Ascending aorta (tissue), 2 donors: ENCODE measurements at regions not wholly inside any gene's neighbourhood (a gene's known extent, or its start where the extent isn't known, plus 50 kb on each side); places are given as distances from the start of the nearest gene placed in this dataset.

Experiments
- DNase-seq, 2 donors: peaks; one replicate each; pipeline ENCODE4 v3.0.0-alpha.2; 2019; ENCODE audit warnings: low spot score in 2 of 2
- H3K27ac ChIP-seq, 2 donors: fragments of 200-600 bp; sonication (generic); one replicate each; pipeline ENCODE4 v1.5.1; 2016 to 2017; ENCODE audit warnings: mild to moderate bottlenecking in 1 of 2
- H3K27me3 ChIP-seq: fragments of 200-600 bp; sonication (generic); one replicate; pipeline ENCODE4 v1.5.1; 2017
- H3K36me3 ChIP-seq, 2 donors: fragments of 200-600 bp; sonication (generic); one replicate each; pipeline ENCODE4 v1.5.1; 2016
- H3K4me1 ChIP-seq, 2 donors: fragments of 200-600 bp; sonication (generic); one replicate each; pipeline ENCODE4 v1.5.1; 2016 to 2017; ENCODE audit warnings: mild to moderate bottlenecking in 1 of 2
- H3K4me3 ChIP-seq, 2 donors: fragments of 200-600 bp; sonication (generic); one replicate each; pipeline ENCODE4 v1.5.1; 2016 to 2017; ENCODE audit warnings: mild to moderate bottlenecking in 1 of 2
- H3K9me3 ChIP-seq, 2 donors: fragments of 200-600 bp; sonication (generic); one replicate each; pipeline ENCODE4 v1.5.1; 2016
- intact Hi-C: fragments of 100-400 bp; cut with DNase I; formaldehyde crosslinking; loops from one replicate; pipeline ENCODE4 v1.15.1; 2023
- TF ChIP-seq, protein P1 (sequence below), 3 experiments: fragments of 200-600 bp in 2 of 3; fragments of 450-650 bp in 1 of 3; sonication (generic) in 2 of 3; IDR thresholded peaks; one replicate each; pipeline ENCODE4 v1.5.1; 2016 to 2019; ENCODE audit warnings: antibody characterized with exemption in 3 of 3, mild to moderate bottlenecking in 1 of 3, moderate library complexity in 1 of 3

DNA sequence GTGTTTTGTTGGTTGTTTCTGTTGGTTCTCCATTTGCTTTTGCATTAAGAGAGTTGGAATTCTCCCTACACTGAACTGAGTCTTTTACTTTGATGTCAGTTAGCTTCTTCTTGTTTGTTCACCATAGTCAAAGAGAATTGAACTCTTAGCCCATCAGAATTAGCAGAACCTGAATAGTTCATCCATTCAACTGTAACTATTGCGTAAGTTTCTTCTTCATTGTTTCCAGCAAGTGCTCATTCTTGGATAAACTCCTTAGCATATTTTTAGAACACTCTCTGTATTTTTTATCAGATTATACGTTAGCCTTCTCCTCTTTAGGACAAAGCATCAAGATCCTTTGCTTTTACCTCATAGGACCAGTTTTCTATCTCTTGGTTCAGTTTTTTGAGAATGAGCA, 128.4 kb upstream of the RAB11FIP2 start:
- Histone ChIP-seq H3K4me1 (no peaks in the 10 kb centered on the region), H3K9me3 (no peaks in the 10 kb centered on the region), H3K27ac (no peak overlapping the region), H3K36me3 (no peaks in the 10 kb centered on the region), H3K4me3 (no peak overlapping the region), H3K27me3 (no peaks in the 10 kb centered on the region)
- TF ChIP-seq, protein P1, sequence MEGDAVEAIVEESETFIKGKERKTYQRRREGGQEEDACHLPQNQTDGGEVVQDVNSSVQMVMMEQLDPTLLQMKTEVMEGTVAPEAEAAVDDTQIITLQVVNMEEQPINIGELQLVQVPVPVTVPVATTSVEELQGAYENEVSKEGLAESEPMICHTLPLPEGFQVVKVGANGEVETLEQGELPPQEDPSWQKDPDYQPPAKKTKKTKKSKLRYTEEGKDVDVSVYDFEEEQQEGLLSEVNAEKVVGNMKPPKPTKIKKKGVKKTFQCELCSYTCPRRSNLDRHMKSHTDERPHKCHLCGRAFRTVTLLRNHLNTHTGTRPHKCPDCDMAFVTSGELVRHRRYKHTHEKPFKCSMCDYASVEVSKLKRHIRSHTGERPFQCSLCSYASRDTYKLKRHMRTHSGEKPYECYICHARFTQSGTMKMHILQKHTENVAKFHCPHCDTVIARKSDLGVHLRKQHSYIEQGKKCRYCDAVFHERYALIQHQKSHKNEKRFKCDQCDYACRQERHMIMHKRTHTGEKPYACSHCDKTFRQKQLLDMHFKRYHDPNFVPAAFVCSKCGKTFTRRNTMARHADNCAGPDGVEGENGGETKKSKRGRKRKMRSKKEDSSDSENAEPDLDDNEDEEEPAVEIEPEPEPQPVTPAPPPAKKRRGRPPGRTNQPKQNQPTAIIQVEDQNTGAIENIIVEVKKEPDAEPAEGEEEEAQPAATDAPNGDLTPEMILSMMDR (IDR thresholded peaks at IDR 0.05): no peak
- intact Hi-C loops: no loop called here
- DNase-seq: no peak

DNA sequence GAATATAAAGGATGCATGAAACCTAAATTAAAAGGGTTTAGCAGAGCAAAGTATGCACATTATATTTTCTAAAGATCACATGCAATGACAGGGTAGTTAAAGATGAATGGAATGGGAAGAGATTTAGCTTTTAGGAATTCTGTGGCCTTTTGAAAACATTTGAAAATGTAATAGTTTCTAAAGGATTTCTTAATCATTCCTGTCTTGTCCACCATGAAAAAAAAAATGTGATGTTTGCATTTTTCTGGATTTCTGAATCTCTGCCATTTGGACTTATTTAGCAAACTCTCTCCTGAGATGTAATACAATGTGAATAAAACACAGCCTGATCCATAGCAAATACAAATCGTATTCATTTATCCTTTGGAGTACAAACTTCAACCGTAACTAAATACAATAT, 126.6 kb upstream of the RAB11FIP2 start:
- intact Hi-C loops: no loop called here
- no peaks in the 10 kb centered on the region for H3K4me1 ChIP-seq
- no peaks in the 10 kb centered on the region for H3K9me3 ChIP-seq

DNA sequence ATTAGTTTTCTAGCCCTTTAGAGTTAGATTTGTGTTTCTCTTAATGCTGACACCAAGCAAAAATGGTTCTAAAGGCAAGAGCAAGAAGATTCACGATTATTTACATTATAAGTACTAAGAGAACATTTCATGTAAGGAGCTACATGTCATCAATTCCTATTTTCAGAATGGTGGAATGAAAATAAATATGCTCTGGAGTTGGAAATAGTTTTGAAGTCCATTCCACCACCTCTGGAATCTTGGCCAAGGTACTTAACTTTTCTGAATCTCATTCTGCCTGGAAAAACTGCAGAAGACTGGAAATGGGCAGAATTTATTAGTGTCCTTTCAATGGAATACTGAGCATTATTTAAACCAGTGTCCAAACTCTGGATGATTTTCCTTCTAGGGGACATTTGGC, 125.1 kb upstream of the RAB11FIP2 start:
- Histone ChIP-seq H3K27ac (no peak overlapping the region), H3K27me3 (no peaks in the 10 kb centered on the region), H3K4me3 (no peak overlapping the region), H3K9me3 (no peaks in the 10 kb centered on the region), H3K4me1 (no peaks in the 10 kb centered on the region), H3K36me3 (no peaks in the 10 kb centered on the region)
- intact Hi-C loops: no loop called here
- TF ChIP-seq, protein P1 (IDR thresholded peaks at IDR 0.05): no peak
- no peak for DNase-seq

More for the DNA sequence above, 126.6 kb upstream of the RAB11FIP2 start:
- no peaks in the 10 kb centered on the region for H3K36me3 ChIP-seq
- DNase-seq: no peak
- H3K4me3 ChIP-seq: no peak overlapping the region
- no peak overlapping the region for H3K27ac ChIP-seq
- no peaks in the 10 kb centered on the region for H3K27me3 ChIP-seq
- TF ChIP-seq, protein P1 (IDR thresholded peaks at IDR 0.05): no peak

DNA sequence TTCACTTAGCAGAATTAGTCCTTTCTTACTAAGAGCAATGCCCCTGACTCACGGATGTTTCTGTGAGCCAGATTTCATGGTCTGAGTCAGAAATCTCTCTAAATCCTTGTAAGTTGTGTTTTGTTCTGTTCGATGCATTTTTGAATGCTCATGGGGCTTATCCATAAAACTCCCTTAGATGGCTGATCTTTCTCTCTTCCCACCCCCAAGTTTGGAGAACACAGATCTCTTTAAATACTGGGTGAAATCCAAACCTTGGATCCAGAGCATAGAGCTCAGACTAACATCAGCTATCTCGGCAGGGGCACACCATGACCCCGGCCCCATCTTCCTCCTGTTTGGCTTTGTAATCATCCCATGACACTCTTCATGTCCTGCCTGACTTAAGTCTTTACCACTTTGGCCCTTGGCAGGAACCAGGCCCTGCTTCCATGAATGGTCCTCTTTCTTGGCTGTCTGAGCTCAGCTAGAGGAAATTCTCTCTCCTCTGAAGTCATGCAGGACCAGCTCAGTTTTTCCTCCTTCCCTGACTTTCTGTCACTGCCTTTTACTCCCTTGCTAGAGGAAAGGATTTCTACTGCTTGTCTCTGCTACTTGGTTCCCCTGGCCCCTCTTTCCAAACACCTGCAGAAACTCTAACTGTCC, 120.4 kb upstream of the RAB11FIP2 start:
- intact Hi-C loops: no loop called here
- TF ChIP-seq, protein P1 (IDR thresholded peaks at IDR 0.05): no peak
- Histone ChIP-seq H3K27me3 (no peaks in the 10 kb centered on the region), H3K4me3 (no peak overlapping the region), H3K36me3 (no peaks in the 10 kb centered on the region), H3K27ac (no peak overlapping the region), H3K9me3 (no peaks in the 10 kb centered on the region), H3K4me1 (no peaks in the 10 kb centered on the region)
- DNase-seq: no peak

DNA sequence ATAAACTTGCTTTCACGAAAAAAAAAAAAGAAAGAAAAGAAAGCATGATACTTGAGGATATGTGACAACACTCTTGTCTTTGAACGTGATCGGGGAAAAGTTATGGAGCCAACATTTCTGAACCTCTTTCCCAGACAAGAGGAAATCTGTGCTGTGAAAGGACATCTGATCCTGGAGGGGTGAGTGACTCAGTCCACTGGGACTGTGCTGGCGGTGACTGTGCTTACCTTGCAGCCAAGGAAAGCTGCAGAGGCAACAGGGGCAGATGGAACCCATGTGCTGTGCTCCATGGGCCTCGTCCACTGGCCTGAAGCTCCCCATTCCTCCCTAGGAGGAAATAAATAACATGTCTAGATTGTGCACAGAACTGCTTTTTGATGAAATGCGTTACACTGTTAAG, 116.5 kb upstream of the RAB11FIP2 start:
- Histone ChIP-seq H3K27ac (no peak overlapping the region), H3K36me3 (no peaks in the 10 kb centered on the region), H3K4me1 (no peaks in the 10 kb centered on the region), H3K9me3 (no peaks in the 10 kb centered on the region), H3K4me3 (no peak overlapping the region), H3K27me3 (no peaks in the 10 kb centered on the region)
- no peak for DNase-seq
- intact Hi-C loops: no loop called here
- TF ChIP-seq, protein P1 (IDR thresholded peaks at IDR 0.05): no peak
